Cardiac septum (tissue), 1 donor: ENCODE measurements at regions not wholly inside any gene's neighbourhood (a gene's known extent, or its start where the extent isn't known, plus 50 kb on each side); places are given as distances from the start of the nearest gene placed in this dataset.

ENCODE experiments used
- DNase-seq: peaks from one replicate; pipeline ENCODE4 v3.0.0-alpha.2; 2020; ENCODE audit warnings: low spot score
- intact Hi-C: fragments of 100-400 bp; cut with DNase I; formaldehyde crosslinking; loops from one replicate; pipeline ENCODE4 v1.14.0; 2022
- donor health status: DM: no; HTN: no; CAD: no.

GRCh38 chr15:88385078-88385700 lies 82.0 kb downstream of the MRPL46 start:
- peak; percentile 36 for DNase-seq
- intact Hi-C loops: no loop called here

- DNase-seq: peak; percentile 35
- intact Hi-C loops: no loop called here
Measured at GRCh38 chr15:88383354-88383753, 83.8 kb downstream of the MRPL46 start.

- no peak for DNase-seq
- intact Hi-C loops: no loop called here
Measured at GRCh38 chr15:88382482-88382983, 84.7 kb downstream of the MRPL46 start.

- intact Hi-C loops: no loop called here
Measured at GRCh38 chr15:88378188-88378637, 89.0 kb downstream of the MRPL46 start.

GRCh38 chr15:88377509-88377908 lies 89.7 kb downstream of the MRPL46 start:
- DNase-seq: no peak
- intact Hi-C loops: no loop called here

More at GRCh38 chr15:88378188-88378637, 89.0 kb downstream of the MRPL46 start:
- DNase-seq: no peak

GRCh38 chr15:88376574-88377174 lies 90.5 kb downstream of the MRPL46 start:
- intact Hi-C loops: no loop called here
- DNase-seq: no peak

GRCh38 chr15:88375234-88375927 lies 91.8 kb downstream of the MRPL46 start:
- DNase-seq: no peak
- intact Hi-C loops: no loop called here

- DNase-seq: no peak
- intact Hi-C loops: no loop called here
Measured at GRCh38 chr15:88365124-88365523, 102.1 kb downstream of the MRPL46 start.

GRCh38 chr15:88348579-88349230 lies 92.2 kb upstream of the NTRK3 start:
- no peak for DNase-seq
- intact Hi-C loops: no loop called here

GRCh38 chr15:88345962-88346361 lies 89.4 kb upstream of the NTRK3 start:
- intact Hi-C loops: no loop called here

GRCh38 chr15:88344786-88345185 lies 88.2 kb upstream of the NTRK3 start:
- intact Hi-C loops: no loop called here
- no peak for DNase-seq

More at GRCh38 chr15:88345962-88346361, 89.4 kb upstream of the NTRK3 start:
- DNase-seq: no peak

- no peak for DNase-seq
- intact Hi-C loops: no loop called here
Measured at GRCh38 chr15:88342666-88343065, 86.1 kb upstream of the NTRK3 start.

GRCh38 chr15:88341653-88342052 lies 85.1 kb upstream of the NTRK3 start:
- no peak for DNase-seq
- intact Hi-C loops: no loop called here

GRCh38 chr15:88341006-88341405 lies 84.5 kb upstream of the NTRK3 start:
- intact Hi-C loops: no loop called here
- no peak for DNase-seq

GRCh38 chr15:88337993-88338392 lies 81.5 kb upstream of the NTRK3 start:
- intact Hi-C loops: no loop called here
- DNase-seq: no peak

- intact Hi-C loops: no loop called here
- DNase-seq: no peak
Measured at GRCh38 chr15:88335074-88335473, 78.5 kb upstream of the NTRK3 start.

- intact Hi-C loops: no loop called here
- DNase-seq: no peak
Measured at GRCh38 chr15:88334436-88334835, 77.9 kb upstream of the NTRK3 start.

- intact Hi-C loops: no loop called here
- no peak for DNase-seq
Measured at GRCh38 chr15:88331291-88331690, 74.8 kb upstream of the NTRK3 start.

GRCh38 chr15:88326924-88327323 lies 70.4 kb upstream of the NTRK3 start:
- DNase-seq: no peak
- intact Hi-C loops: no loop called here

- intact Hi-C loops: no loop called here
- no peak for DNase-seq
Measured at GRCh38 chr15:88324741-88325065, 68.2 kb upstream of the NTRK3 start.
